ENCODE measurements at regions not wholly inside any gene's neighbourhood (a gene's known extent, or its start where the extent isn't known, plus 50 kb on each side); places are given as distances from the start of the nearest gene placed in this dataset.
"Not testable (repeated sequence)": the region's sequence is repeated elsewhere in the genome, so short reads cannot be mapped to it uniquely, and the experiment has no call there.

- FAIRE-seq = no peak
Measured at GRCh38 chr14:105581551-105582341, 55.4 kb downstream of the TMEM121 start.

DNA sequence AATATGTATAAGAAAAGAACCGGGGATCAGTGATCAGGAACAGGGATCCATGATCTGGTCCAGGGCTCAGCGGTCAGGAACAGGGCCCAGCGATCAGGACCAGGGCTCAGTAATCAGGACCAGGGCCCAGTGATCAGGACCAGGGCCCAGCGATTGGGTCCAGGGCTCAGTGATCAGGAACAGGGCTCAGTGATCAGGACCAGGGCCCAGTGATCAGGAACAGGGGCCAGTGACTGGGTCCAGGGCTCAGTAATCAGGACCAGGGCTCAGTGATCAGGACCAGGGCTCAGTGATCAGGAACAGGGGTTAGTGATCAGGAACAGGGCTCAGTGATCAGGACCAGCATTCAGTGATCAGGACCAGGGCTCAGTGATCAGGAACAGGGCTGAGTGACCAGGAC, 56.3 kb downstream of the TMEM121 start:
- no peak for FAIRE-seq

GRCh38 chr14:105583914-105584313, 57.5 kb downstream of the TMEM121 start:
- not testable (repeated sequence) for FAIRE-seq

DNA sequence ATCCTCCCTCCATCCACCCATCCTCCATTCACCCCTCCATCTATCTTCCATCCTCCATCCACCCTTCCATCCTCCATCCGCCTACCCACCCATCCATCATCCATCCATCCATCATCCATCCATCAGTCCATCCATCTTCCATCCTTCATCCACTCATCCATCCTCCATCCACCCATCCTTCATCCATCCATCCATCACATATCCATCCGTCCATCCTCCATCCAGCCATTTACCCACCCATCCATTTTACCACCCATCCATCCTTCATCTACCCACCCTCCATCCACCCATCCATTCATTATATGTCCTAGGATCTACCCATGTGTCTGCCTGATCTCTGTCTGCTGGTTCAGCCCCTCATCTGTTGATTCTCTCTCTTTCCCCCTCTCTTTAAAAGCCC, 58.9 kb downstream of the TMEM121 start:
- not testable (repeated sequence) for FAIRE-seq

GRCh38 chr14:105585722-105586121, 59.3 kb downstream of the TMEM121 start:
- not testable (repeated sequence) for FAIRE-seq

DNA sequence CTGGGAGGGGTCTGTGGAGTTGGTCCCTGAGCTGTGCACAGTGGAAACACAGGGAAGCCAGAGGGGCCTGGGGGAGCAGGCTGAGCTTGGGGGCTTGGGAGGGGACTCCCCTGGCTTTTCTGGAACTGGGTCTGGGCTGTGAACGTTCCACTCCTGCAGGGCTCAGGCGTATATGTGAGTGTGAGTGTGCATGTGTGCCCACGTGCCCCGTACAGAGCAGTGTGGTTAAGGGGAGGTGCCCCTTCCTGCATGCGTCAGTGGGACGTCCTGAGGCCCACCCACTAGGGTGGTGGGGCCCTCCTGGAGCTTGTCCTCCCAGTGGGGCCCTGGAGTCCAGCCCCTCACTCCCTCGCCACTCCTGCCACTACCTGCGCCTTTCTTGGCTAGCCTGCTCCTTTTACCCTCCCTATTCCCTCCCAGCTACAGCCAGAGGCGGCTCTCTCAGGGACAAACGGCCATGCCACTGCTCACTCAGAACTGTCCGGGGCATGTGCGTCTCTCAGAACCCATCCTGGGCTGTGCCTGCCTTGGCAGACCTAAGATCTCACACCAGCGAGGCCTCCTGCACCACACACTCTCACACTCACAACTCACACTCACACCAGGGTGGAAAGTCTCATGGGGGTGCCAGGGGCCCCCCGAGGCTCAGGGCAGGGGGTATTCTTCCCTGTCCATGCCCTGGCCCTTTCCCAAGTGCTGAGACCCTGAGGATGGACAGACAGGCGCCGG, 59.9 kb downstream of the TMEM121 start:
- FAIRE-seq = not testable (repeated sequence)

DNA sequence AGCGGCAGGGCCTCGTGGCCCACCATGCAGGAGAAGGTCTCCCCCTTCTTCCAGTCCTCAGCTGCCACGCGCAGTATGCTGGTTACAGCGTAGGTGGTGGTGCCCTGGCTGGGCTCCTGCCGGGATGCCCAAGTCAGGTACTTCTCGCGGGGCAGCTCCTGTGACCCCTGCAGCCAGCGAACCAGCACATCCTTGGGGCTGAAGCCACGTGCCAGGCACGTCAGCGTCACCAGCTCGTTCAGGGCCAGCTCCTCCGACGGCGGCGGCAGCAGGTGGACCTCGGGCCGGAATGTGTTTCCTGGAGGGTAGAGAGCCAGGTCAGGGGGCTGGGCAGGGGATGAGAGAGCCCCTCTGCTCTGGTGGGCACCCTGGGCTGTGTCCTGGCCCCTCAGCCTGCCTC, 60.7 kb downstream of the TMEM121 start:
- not testable (repeated sequence) for FAIRE-seq

GRCh38 chr14:105587482-105588235, 61.3 kb downstream of the TMEM121 start:
- not testable (repeated sequence) for FAIRE-seq

- FAIRE-seq = no peak
Measured at GRCh38 chr14:105588236-105588860, 62.0 kb downstream of the TMEM121 start.

DNA sequence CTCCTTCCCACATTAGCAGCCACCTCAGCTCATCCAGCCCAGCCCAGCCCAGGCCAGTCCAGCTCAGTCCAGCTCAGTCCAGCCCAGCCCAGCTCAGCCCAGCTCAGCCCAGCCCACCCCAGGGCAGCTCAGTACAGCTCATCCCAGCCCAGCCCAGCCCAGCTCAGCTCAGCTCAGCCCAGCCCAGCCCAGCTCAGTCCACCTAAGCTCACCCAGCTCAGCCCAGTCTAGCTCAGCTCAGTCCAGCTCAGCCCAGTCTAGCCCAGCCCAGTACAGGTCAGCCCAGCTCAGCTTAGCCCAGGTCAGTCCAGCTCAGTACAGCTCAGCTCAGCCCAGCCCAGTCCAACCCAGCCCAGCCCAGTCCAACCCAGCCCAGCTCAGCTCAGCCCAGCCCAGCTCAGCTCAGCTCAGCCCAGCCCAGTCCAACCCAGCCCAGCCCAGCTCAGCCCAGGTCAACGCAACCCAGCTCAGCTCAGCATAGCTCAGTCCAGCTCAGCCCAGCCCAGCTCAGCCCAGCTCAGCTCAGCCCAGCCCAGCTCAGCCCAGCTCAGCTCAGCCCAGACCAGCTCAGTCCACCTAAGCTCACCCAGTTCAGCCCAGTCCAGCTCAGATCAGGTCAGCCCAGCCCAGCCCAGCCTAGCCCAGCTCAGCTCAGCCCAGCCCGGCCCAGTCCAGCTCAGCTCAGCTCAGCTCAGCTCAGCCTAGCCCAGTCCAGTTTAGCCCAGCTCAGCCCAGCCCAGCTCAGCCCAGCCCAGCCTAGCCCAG, 63.0 kb downstream of the TMEM121 start:
- no peak for FAIRE-seq

- not testable (repeated sequence) for FAIRE-seq
Measured at GRCh38 chr14:105589926-105590185, 63.5 kb downstream of the TMEM121 start.

DNA sequence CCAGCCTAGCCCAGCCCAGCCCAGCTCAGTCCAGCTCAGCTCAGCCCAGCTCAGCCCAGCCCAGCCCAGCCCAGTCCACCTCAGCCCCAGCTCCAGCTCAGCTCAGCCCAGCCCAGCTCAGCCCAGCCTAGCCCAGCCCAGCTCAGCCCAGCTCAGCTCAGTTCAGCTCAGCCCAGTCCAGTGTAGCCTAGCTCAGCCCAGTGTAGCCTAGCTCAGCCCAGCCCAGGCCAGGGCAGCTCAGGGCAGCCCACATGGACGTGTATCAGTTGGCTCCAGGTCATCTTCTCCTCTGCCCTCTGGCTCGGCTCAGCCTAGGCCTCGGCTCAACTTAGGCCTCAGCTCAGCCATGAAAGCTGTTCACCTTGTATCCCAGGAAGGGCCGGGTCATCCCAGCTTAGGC, 64.7 kb downstream of the TMEM121 start:
- FAIRE-seq = no peak

DNA sequence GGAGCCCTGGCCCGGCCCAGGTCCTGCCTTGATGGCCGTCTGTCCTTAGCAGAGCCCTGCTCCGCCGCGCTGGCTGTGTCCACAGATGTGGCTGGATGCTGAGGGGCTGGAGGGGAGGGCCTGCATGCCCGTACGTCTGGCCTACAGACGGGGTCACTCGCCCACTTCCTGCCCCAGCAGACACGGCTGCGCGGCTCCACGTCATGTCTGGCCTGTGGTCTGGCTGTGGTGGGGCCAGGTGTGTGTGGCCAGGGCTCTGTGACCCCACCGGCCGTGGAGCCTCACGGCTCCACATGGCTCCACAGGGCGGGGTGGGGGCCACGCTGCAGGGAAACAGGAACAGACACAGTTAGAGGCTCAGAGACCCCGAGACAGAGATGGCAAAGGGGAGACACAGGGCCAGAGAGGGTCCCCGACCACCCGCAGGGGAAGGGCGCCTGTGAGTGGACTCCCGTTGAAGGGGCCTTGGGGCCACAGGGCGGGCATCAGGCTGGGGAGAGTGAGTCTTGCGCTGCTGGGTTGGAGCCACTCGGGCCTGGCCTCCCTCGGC, 65.5 kb downstream of the TMEM121 start:
- not testable (repeated sequence) for FAIRE-seq

- not testable (repeated sequence) for FAIRE-seq
Measured at GRCh38 chr14:105592646-105593045, 66.3 kb downstream of the TMEM121 start.

GRCh38 chr14:105595346-105595745, 69.0 kb downstream of the TMEM121 start:
- not testable (repeated sequence) for FAIRE-seq

GRCh38 chr14:105596374-105596773, 70.0 kb downstream of the TMEM121 start:
- FAIRE-seq = not testable (repeated sequence)

DNA sequence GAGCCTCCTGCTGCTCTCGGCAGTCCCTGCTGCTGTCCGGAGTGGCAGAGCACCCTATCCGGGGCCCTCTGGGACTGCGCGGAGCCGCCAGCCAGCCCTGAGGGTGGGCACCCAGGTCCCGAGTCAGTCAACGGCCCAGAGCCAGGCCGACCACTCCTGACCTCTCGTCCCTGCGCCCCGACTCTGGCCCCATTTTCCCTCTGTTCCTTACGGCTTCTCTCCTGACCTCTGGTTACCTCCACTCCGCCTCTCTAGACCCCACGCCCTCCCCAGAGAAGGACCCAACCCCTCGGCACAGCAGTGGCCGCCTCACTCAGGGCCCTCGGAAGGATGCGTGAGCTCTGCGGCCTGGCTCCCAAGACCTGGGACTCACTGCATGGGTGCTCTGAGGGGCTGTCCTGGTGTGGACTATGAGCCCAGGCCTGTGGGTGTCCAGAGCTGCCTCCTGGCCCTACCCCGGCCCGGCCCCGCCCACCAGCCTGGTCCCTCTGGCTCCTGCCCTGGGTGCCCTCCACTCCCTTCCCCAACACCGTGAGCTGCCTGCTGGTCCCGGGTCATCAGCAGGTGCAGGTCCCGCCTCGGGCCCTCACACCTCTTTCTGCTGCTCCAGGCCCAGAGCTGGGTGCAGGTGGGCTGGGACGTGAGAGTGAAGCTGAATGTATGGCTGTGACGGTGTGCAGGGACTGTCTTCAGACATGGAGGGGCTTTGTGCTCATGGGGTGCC, 71.8 kb downstream of the TMEM121 start:
- not testable (repeated sequence) for FAIRE-seq

DNA sequence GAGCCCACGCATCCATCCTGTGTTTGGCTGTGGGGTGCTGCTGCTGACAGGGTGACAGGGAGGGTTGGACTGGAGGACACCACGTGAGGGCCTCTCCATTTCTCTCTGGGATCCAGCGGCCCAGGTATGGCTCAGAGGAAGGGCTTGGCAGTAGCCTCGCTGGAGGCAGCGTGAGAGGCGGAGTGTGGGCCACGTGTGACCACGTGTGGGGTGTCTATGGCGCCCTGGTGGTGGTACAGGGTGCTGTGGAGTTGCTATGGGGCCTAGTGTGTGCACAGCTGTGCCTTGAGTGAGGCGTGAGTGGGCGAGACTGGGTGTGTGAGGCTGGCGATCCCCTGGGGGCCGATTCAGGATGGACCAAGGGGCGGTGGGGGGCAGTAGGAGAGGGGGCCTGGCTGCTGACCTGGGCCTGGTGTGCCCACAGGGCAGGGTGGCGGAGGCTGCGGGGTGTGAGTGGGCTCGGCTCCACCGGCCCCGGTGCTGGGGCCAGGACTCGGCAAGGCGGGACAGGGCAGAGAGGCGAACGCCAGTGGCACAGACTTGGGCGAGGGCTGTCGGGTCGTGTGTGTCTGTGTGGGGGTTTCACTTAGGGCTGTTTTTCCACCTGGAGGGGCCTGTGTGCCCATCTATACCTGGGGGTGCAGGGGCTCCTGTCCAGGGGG, 72.7 kb downstream of the TMEM121 start:
- not testable (repeated sequence) for FAIRE-seq

DNA sequence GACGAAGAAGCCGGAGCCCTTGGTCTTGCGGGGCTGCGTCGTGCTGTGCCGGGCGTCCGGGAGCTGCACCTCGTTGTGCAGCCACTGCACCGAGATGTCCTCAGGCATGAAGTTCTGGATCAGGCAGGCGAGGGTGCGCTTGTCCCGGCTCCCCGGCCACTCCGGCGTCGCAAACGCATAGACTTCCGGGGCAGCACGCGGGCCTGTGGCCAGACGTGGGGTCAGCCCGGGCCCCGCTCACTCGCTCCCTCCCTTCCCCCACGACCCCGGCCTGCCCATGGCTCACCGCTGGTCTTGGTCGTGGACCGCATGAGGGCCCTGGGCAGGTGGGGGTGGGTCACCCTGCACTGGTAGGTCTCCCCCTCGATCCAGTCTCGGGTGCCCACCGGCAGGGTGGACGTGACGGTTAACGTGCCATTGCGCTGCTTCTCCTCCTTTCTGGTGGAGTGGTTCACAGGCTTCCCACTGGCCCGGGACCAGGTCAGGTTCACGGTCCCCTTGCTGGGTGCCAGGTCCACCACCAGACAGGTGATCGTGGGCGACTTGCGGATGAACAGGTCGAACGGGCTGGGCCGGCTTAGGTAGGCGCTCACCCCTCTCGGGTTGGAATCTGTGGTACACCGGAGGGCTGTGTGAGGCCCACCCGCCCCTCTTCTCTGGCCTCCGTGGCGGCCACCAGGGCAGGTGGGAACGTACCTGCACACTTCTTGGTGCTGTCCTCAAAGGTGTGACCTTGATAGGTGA, 74.0 kb downstream of the TMEM121 start:
- FAIRE-seq = not testable (repeated sequence)

DNA sequence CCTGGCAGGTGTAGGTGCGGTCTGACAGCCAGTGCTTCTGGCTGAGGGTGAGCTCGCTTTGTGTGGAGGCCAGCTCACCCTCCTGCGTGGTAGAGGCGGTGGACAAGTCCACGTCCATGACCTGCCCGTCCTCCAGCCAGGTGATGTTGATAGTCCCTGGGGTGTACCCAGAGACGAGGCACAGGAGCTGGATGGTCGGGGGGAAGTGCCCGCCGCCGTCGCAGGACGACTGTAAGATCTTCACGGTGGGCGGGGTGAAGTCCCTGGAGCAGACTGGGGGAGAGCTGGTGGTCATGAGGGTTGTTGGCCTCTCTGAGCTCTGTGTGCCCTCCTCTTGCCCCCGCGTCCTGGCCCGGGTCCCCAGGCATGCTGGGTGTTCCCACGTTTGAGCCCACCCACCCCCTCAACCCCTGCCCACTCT, 74.6 kb downstream of the TMEM121 start:
- no peak for FAIRE-seq

Data from A204.1 (cell line).